ENCODE measurements at regions not wholly inside any gene's neighbourhood (a gene's known extent, or its start where the extent isn't known, plus 50 kb on each side); places are given as distances from the start of the nearest gene placed in this dataset.

DNA sequence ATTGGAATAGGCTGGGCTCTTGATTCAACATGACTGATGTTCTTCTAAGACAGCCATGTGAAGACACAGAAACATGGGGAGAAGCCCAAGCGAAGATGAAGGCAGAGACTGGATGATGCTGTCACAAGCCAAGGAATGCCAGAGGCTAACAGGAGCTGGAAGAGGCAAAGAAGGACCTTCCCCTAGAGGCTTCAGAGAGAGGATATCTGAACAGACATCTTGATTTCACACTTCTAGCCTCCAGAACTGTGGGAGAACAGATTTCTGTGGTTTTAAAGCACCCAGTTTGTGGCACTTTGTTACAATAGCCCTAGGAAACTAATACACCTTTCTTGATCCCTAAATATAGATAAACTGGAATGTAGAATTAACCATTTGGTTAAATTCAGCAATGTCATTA, 127.0 kb downstream of the EDN1 start:
- TF ChIP-seq, protein P1, sequence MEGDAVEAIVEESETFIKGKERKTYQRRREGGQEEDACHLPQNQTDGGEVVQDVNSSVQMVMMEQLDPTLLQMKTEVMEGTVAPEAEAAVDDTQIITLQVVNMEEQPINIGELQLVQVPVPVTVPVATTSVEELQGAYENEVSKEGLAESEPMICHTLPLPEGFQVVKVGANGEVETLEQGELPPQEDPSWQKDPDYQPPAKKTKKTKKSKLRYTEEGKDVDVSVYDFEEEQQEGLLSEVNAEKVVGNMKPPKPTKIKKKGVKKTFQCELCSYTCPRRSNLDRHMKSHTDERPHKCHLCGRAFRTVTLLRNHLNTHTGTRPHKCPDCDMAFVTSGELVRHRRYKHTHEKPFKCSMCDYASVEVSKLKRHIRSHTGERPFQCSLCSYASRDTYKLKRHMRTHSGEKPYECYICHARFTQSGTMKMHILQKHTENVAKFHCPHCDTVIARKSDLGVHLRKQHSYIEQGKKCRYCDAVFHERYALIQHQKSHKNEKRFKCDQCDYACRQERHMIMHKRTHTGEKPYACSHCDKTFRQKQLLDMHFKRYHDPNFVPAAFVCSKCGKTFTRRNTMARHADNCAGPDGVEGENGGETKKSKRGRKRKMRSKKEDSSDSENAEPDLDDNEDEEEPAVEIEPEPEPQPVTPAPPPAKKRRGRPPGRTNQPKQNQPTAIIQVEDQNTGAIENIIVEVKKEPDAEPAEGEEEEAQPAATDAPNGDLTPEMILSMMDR (IDR thresholded peaks at IDR 0.05), result no peak
- TF ChIP-seq EZH2 (IDR thresholded peaks at IDR 0.05; ENCODE audit: borderline replicate concordance, insufficient read depth, low read depth, low read length, poor library complexity, severe bottlenecking), result no peak
